ENCODE measurements at regions not wholly inside any gene's neighbourhood (a gene's known extent, or its start where the extent isn't known, plus 50 kb on each side); places are given as distances from the start of the nearest gene placed in this dataset.

GRCh38 chr22:49629586-49630447, 197.9 kb downstream of the BRD1 start:
- DNase-seq (ENCODE audit: extremely low read depth, low read depth), result no peak
- TF ChIP-seq CTCF (IDR thresholded peaks at IDR 0.05; ENCODE audit: low read depth, low read length), result no peak

- DNase-seq (ENCODE audit: extremely low read depth, low read depth), result no peak
- no peak for TF ChIP-seq CTCF (IDR thresholded peaks at IDR 0.05; ENCODE audit: low read depth, low read length)
These were observed 198.5 kb downstream of the BRD1 start for GRCh38 chr22:49629261-49629570.

- DNase-seq (ENCODE audit: extremely low read depth, low read depth), result no peak
These were observed 199.0 kb downstream of the BRD1 start for GRCh38 chr22:49628391-49629260.

GRCh38 chr22:49627217-49628181, 200.2 kb downstream of the BRD1 start:
- DNase-seq (ENCODE audit: extremely low read depth, low read depth), result no peak
- no peak for TF ChIP-seq CTCF (IDR thresholded peaks at IDR 0.05; ENCODE audit: low read depth, low read length)

More at GRCh38 chr22:49628391-49629260, 199.0 kb downstream of the BRD1 start:
- TF ChIP-seq CTCF (IDR thresholded peaks at IDR 0.05; ENCODE audit: low read depth, low read length), result no peak

- no peak for DNase-seq (ENCODE audit: extremely low read depth, low read depth)
- no peak for TF ChIP-seq CTCF (IDR thresholded peaks at IDR 0.05; ENCODE audit: low read depth, low read length)
These were observed 201.1 kb downstream of the BRD1 start for GRCh38 chr22:49626361-49627216.

- DNase-seq (ENCODE audit: extremely low read depth, low read depth), result no peak
- no peak for TF ChIP-seq CTCF (IDR thresholded peaks at IDR 0.05; ENCODE audit: low read depth, low read length)
These were observed 203.1 kb downstream of the BRD1 start for GRCh38 chr22:49624421-49625177.
